ENCODE measurements at regions not wholly inside any gene's neighbourhood (a gene's known extent, or its start where the extent isn't known, plus 50 kb on each side); places are given as distances from the start of the nearest gene placed in this dataset.

DNA sequence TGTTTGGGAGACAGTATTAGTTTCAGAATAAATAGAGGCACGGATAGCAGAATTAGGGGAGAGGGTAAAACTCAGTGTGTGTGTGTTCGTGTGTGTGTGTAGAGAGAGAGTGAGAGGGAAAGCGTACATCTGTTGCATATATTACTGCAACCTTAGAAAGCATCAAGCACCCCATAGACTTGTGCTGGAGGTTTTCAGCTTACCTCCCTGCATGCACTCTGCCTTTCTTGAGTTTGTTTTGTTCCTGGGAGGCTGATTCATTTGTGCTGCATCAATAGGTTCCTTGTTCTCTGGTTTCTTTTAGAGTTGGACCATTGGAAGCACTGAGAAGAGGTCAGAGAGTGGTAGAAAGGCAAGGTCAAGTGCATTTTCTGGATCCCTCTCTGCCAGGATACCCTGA, 104.4 kb upstream of the KCNK1 start:
- peaks cover 7% of the 10 kb centered on the region; the same call in 1 of the 2 replicates for H3K4me1 ChIP-seq (ENCODE audit: low read length)
- no peak overlapping the region for H3K27ac ChIP-seq (ENCODE audit: low read length)
- H3K4me2 ChIP-seq (ENCODE audit: low read length): no peak overlapping the region
- no peaks in the 10 kb centered on the region for H4K20me1 ChIP-seq (ENCODE audit: insufficient read depth, low read length)
- H3K9me3 ChIP-seq (ENCODE audit: insufficient read depth, low read length): no peaks in the 10 kb centered on the region
- H3K9ac ChIP-seq (ENCODE audit: low read length): no peak overlapping the region
- no peaks in the 10 kb centered on the region for H3K36me3 ChIP-seq (replicated peaks; ENCODE audit: low read depth, low read length)
- H3K27me3 ChIP-seq (ENCODE audit: low read depth, low read length): no peaks in the 10 kb centered on the region
- no peak overlapping the region for H2AFZ ChIP-seq (ENCODE audit: low read depth, low read length)
- H3K4me3 ChIP-seq (ENCODE audit: low read length): no peak overlapping the region
- H3K79me2 ChIP-seq (ENCODE audit: low read length): no peaks in the 10 kb centered on the region
- TF ChIP-seq, protein P1, sequence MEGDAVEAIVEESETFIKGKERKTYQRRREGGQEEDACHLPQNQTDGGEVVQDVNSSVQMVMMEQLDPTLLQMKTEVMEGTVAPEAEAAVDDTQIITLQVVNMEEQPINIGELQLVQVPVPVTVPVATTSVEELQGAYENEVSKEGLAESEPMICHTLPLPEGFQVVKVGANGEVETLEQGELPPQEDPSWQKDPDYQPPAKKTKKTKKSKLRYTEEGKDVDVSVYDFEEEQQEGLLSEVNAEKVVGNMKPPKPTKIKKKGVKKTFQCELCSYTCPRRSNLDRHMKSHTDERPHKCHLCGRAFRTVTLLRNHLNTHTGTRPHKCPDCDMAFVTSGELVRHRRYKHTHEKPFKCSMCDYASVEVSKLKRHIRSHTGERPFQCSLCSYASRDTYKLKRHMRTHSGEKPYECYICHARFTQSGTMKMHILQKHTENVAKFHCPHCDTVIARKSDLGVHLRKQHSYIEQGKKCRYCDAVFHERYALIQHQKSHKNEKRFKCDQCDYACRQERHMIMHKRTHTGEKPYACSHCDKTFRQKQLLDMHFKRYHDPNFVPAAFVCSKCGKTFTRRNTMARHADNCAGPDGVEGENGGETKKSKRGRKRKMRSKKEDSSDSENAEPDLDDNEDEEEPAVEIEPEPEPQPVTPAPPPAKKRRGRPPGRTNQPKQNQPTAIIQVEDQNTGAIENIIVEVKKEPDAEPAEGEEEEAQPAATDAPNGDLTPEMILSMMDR (IDR thresholded peaks at IDR 0.05; ENCODE audit: low read depth, low read length): no peak
- no peak for TF ChIP-seq EZH2phosphoT487 (IDR thresholded peaks at IDR 0.05; ENCODE audit: low read depth)

DNA sequence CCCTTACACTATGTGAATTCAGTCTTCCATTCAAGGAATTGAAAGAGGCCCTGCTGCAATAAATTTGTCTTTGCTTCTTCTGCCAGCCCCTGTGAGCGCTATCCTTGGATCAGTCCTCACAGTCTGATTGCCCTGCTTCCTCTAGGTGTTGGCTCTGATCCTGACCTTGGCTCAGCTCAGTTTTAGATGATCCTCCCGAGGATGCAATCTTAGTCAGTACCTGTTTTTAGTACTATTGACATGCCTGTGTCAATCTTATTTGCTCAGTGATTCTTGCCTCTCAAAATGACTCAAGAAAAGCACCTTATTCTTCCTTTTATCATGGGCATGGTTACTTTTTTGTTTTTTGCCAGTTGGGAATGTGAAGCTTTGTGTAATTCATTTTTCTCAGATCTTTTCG, 101.4 kb upstream of the KCNK1 start:
- no peak overlapping the region for H3K9ac ChIP-seq (ENCODE audit: low read length)
- no peaks in the 10 kb centered on the region for H3K9me3 ChIP-seq (ENCODE audit: insufficient read depth, low read length)
- no peak for TF ChIP-seq EZH2phosphoT487 (IDR thresholded peaks at IDR 0.05; ENCODE audit: low read depth)
- TF ChIP-seq, protein P1 (IDR thresholded peaks at IDR 0.05; ENCODE audit: low read depth, low read length): no peak

DNA sequence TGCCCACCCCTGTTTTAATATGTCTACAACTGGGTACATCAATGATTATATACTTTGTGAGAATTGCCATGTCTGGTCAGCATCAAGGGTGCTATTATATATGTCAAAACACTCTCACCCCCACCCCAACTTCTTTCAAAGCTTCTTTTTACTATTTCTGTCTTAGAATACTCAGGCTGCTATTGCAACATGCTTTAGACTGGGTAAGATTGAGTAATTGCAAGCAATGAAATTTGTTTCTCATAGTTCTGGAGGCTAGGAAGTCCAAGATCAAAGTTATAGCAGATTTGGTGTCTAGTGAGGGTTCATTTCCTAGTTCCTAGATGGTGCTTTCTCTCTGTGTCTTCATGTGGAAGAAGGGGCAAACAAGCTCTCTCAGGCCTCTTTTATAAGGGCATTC, 100.5 kb upstream of the KCNK1 start:
- no peak overlapping the region for H3K27ac ChIP-seq (ENCODE audit: low read length)
- no peak overlapping the region for H3K9ac ChIP-seq (ENCODE audit: low read length)
- peaks cover 7% of the 10 kb centered on the region; the same call in 1 of the 2 replicates for H3K4me1 ChIP-seq (ENCODE audit: low read length)
- no peaks in the 10 kb centered on the region for H3K79me2 ChIP-seq (ENCODE audit: low read length)
- H2AFZ ChIP-seq (ENCODE audit: low read depth, low read length): no peak overlapping the region
- H3K36me3 ChIP-seq (replicated peaks; ENCODE audit: low read depth, low read length): no peaks in the 10 kb centered on the region
- H3K4me2 ChIP-seq (ENCODE audit: low read length): no peak overlapping the region
- no peak for TF ChIP-seq EZH2phosphoT487 (IDR thresholded peaks at IDR 0.05; ENCODE audit: low read depth)
- TF ChIP-seq, protein P1 (IDR thresholded peaks at IDR 0.05; ENCODE audit: low read depth, low read length): no peak
- H4K20me1 ChIP-seq (ENCODE audit: insufficient read depth, low read length): no peaks in the 10 kb centered on the region
- no peaks in the 10 kb centered on the region for H3K9me3 ChIP-seq (ENCODE audit: insufficient read depth, low read length)
- no peak overlapping the region for H3K4me3 ChIP-seq (ENCODE audit: low read length)
- no peaks in the 10 kb centered on the region for H3K27me3 ChIP-seq (ENCODE audit: low read depth, low read length)

More for the DNA sequence above, 101.4 kb upstream of the KCNK1 start:
- no peak overlapping the region for H3K4me3 ChIP-seq (ENCODE audit: low read length)
- no peaks in the 10 kb centered on the region for H3K79me2 ChIP-seq (ENCODE audit: low read length)
- no peaks in the 10 kb centered on the region for H3K36me3 ChIP-seq (replicated peaks; ENCODE audit: low read depth, low read length)
- H3K27me3 ChIP-seq (ENCODE audit: low read depth, low read length): no peaks in the 10 kb centered on the region
- H2AFZ ChIP-seq (ENCODE audit: low read depth, low read length): no peak overlapping the region
- H3K4me2 ChIP-seq (ENCODE audit: low read length): no peak overlapping the region
- H3K4me1 ChIP-seq (ENCODE audit: low read length): peaks cover 4% of the 10 kb centered on the region; the same call in 1 of the 2 replicates
- no peak overlapping the region for H3K27ac ChIP-seq (ENCODE audit: low read length)
- no peaks in the 10 kb centered on the region for H4K20me1 ChIP-seq (ENCODE audit: insufficient read depth, low read length)

DNA sequence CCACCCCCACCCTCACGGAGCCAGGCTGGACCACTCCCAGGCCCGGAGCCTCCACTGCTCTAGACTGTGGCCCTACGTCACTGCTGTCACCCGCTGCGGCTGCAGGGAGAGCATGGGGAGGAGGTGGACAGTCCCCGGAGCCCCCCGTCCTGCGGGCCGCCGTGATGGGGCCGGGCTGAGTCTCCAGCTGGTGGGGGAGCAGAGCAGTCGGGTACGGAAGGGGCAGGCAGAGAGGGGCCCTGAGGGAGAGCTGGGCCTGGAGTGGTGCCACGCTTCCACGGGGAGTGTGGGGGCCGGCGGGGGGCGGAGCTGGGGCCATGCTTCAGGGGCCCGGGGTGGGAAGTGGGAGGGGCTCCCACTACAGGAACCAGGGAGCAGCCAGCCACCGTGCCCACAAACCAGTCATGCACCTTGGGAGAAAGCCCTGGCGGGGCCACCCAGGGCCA, 98.9 kb upstream of the KCNK1 start:
- TF ChIP-seq EZH2phosphoT487 (IDR thresholded peaks at IDR 0.05; ENCODE audit: low read depth): no peak
- TF ChIP-seq, protein P1 (IDR thresholded peaks at IDR 0.05; ENCODE audit: low read depth, low read length): no peak
- Histone ChIP-seq H3K9me3 (ENCODE audit: insufficient read depth, low read length) (no peaks in the 10 kb centered on the region), H3K4me1 (ENCODE audit: low read length) (peaks cover 8% of the 10 kb centered on the region; the same call in 1 of the 2 replicates), H4K20me1 (ENCODE audit: insufficient read depth, low read length) (no peaks in the 10 kb centered on the region), H3K36me3 (replicated peaks; ENCODE audit: low read depth, low read length) (no peaks in the 10 kb centered on the region), H3K79me2 (ENCODE audit: low read length) (no peaks in the 10 kb centered on the region), H3K9ac (ENCODE audit: low read length) (no peak overlapping the region), H3K4me3 (ENCODE audit: low read length) (no peak overlapping the region), H2AFZ (ENCODE audit: low read depth, low read length) (no peak overlapping the region), H3K4me2 (ENCODE audit: low read length) (no peak overlapping the region), H3K27me3 (ENCODE audit: low read depth, low read length) (no peaks in the 10 kb centered on the region), H3K27ac (ENCODE audit: low read length) (no peak overlapping the region)

Data from OCI-LY3 (cell line).